Daoy (cell line): ENCODE measurements at regions not wholly inside any gene's neighbourhood (a gene's known extent, or its start where the extent isn't known, plus 50 kb on each side); places are given as distances from the start of the nearest gene placed in this dataset.
"Not testable (repeated sequence)": the region's sequence is repeated elsewhere in the genome, so short reads cannot be mapped to it uniquely, and the experiment has no call there.

ENCODE experiments used
- DNase-seq: peaks from one replicate; pipeline ENCODE4 v3.0.0-alpha.2; 2015; ENCODE audit warnings: low read depth

DNA sequence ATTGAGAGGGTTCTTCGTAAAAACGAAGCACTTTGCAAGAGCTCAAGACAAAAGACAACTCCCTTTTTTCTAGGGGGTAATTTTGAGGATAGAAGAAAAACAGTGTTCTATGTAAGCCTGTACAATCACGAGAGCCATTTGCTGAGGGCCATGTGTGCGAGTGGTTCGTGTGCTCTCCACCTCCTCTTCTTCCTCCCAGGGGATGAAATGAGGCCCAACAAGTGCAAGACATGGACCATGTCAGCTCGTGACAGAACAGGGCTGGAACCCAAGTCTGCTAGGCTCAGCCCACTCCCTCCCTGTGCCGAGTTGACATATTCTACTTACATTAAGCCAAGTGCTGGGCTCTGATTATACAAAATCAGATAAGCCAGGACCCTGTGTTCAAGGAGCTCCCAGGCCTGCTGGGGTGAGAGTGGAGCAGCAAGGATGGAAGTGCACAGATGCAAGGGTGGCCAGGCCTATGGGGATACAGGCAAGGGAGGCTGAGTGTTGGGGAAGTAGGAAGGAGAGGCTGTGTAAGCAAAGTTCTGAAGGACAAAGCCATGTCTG is 97.9 kb upstream of the MSX2 start:
- no peak for DNase-seq

DNA sequence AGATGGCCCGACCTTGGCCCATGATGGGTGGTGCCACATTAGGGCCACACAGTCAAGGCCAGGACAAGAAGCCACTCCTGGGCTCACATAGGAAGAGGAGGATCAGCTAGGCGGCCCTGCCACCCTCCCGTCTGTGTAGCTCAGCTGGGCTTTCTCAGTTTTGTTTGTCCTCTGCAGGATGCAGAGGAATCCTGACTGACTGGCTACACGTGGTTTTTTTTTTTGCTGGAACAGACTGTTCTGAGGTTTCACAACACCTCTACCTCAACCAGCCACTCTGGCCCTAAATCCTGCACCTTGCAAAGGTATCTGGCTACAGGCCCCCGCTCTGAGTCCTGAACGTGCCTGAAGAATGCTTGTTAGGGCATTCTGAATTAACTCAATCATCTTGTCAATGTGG is 88.3 kb upstream of the MSX2 start:
- no peak for DNase-seq

DNA sequence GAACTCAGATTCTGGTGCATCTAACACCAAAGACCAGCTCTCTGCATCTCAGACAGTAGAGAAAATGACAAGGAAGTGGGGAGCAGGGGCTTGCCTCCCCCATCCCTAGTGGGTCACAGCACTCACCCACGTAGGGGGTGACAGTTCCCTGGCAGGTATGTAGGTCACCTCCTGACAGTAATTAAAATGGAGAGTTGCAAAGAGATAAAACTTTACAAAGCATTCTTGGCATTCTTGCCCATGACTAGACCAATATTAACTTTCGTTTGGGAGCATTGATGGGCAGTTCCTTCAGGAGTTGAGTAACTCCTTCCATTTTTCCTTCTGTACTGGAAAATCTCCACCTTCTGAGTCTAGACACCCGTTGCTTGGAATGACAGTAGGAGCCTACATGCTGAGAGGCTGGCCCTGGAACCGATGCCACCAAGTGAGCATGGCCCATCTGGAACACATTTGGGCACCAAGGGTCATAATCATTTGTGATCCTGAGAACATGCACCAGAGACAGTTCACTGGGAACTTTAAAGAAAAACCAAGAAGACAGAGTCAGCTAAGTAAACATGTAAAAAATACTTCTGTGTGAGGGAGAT is 81.5 kb upstream of the MSX2 start:
- DNase-seq = no peak

DNA sequence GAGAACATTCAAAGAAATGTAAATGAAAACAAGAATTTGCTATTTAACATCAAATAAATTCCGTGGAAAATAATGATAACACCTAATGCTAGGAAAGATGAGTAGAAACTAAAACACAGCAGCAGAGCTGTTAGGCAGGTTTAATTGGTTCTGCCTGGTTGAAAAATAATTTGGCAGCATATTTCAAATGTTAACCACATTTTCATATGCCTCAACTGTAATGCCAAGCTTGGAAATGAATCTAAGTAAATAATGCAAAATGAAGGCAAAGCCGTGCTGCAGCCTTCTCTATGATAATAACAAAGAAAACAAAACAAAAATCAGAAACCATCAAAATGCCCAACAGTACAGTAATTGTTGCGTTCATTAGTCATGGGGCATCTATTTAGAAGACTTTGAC is 79.9 kb upstream of the MSX2 start:
- no peak for DNase-seq

DNA sequence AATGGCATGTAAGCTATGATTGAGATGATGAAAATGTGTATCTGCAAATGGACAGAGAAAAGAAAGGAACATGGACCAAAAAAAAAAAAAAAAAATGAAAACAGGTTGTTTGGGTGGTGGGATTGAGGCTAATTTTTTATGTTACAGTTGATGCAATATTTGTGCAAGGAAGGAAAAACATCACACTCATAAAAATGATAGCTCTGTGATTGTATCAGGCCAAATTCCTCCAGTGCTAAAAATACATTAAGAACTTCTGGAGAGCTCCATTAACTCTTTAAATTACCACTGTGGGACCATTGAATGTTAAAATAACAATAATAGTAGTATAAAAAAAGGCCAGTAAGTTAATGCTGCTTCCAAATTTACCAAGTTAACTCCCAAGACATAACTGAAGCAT is 79.5 kb upstream of the MSX2 start:
- no peak for DNase-seq

DNA sequence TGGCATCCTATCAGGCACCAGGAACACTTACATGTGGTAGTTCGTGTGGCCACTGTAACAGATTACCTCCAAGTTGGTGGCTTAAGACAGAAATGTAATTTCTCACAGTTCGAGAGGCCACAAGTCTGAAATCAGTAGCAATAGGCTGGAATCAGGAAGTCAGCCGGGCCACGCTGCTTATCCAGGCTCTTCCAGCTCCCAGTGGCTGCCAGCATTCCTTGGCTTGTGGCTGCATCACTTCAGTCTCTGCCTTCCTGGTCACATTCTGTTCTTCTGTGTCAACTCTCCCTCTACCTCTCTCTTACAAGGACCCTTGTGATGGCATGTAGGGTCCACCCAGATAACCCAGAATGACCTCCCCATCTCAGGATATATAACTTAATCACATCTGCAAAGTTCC is 78.7 kb upstream of the MSX2 start:
- no peak for DNase-seq

DNA sequence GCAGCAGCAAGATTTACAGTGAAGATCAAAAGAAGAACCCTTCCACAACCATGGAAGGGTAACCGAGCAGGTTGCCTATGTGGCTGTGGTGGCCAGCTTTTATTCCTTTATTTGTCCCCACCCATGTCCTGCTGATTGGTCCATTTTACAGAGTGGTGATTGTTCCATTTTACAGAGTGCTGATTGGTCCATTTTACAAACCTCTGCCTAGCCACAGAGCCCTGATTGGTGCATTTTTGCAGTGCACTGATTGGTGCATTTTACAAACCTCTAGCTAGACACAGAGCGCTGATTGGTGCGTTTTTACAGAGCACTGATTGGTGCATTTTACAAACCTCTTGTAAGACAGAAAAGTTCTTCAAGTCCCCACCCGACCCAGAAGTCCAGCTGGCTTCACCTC is 75.8 kb upstream of the MSX2 start:
- not testable (repeated sequence) for DNase-seq

DNA sequence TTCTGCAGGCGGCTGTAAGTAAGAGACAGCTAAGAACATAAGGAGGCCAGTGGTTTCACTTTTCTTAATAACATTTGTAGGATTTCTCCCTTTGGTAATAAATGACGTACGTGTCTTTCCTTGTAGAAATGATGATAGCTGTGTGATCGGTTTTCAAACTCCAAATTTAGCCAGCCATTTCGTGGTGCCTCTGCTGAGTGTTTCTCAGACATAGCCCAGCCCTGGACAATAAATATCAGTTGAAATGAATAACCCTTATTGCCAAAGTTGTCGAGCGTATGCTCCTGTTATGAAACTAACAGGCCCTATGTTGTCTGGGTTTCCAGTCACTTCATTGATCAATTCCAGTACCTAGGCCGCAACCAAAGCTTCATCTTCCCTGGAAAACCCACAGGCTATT is 75.0 kb upstream of the MSX2 start:
- DNase-seq = no peak

DNA sequence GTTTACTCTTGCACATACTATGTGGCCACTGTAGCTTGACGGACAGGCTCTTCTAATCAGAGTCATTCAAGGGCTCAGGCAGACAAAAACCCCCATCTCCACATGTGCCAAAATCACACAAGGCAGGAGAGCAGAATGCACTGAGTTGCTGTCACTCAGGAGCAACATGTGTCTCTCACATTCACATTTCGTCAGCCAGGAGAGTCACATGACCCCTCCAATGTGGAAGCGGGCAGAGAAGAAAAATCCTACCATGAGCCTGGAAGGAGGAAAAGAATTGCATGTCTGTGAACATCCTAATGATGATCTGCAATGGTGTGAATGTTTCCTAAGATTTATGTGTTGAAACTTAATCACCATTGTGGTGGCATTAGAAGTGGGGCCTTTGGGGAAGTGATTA is 69.9 kb upstream of the MSX2 start:
- DNase-seq = no peak

DNA sequence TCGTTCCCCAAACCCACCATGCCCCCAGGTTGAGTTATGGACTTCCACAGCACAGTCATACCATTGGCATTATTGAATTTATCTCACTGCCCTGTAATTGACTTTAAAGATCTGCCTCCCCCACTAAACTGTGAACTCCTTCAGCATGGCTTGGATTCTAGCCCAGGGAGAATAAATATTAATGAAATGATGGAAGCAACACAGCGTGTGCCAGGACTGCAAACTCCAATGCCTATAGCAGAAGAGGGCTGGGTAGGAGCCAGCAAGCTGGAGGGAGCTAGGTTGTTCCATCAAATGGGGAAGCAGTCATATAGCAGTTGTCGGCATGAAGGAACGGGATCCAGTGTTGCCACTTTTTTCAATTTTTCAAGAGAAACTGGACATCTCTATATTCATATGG is 69.0 kb upstream of the MSX2 start:
- no peak for DNase-seq

DNA sequence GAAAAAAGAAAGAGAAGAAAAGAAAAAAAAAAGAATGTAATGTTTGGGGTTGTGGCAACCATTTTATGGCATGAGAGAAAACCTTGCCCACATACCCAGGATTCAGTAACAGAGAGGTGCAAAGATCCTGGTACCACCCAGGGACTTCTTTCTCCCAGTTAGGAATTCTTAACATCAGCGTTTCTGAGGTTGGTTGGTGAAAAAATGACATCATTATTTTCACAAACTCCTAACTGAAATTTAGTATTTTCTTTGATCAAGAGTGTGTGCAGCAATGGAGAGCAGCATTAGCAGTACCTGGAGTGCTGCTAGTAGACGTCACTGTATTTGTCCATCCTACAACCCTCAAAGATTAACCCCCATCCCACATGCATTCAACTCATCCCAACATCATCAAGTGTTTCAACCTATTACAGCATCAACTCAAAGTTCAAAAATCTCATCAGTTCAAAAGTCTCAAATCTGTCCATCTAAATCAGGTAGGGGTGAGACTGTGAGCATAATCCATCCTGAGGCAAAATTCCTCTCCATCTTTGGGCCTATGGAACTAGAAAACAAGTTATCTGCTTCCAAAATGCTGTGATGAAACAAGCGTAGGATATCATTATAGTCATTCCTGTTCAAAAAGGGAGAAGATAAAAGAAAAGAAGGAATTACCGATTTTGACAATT is 60.1 kb upstream of the MSX2 start:
- no peak for DNase-seq

DNA sequence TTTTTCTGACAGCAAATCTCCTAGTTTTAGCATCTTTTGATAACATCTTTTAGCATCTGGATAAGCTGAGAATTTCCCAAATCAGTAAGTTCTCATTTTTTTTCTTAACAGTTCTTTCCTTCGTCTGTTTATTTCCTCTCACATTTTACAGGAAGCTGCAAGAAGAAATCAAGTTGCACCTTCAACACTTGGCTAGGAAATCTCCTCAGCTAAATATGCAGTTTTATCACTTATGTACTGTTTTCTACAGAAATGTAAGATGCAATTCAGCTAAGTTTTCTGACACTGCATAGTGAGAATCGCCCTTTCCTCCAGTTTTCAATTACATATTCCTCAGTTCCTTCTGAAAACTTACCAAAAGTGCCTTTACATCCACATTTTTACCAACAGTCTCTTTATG is 59.0 kb upstream of the MSX2 start:
- no peak for DNase-seq

DNA sequence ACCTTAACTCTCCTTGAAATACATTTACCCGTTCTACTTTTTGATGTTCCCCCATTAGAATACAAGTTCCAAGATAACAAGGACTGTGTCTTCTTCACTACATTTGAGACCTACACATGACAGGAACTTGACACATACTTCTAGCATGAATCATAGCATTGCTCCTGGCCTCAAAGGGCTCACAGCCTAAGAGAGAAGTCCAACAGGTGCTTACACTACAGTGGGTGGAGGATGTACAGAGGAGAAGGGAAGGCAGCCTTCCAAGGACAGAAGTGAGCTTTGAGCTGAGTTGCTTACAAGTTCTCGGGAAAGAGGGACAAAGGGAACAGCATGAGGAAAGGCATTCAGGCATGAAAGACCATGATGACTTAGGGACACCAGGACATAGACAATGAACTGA is 56.9 kb upstream of the MSX2 start:
- DNase-seq = peak; percentile 11

DNA sequence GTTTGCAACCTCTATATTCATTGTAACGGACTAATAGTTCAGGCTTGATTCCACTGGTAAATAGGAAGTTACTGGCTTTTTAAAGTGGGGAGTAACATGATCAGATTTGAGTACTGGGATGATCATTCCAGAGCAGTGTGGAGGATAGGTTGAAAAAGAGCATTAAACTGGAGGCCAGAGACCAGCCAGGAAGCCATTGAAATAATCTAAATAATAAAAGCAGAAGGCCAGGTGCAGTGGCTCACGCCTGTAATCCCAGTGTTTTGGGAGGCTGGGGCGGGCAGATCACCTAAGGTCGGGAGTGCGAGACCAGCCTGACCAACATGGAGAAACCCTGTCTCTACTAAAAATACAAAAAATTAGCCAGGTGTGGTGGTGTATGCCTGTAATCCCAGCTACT is 56.0 kb upstream of the MSX2 start:
- DNase-seq = no peak
